ENCODE measurements at regions not wholly inside any gene's neighbourhood (a gene's known extent, or its start where the extent isn't known, plus 50 kb on each side); places are given as distances from the start of the nearest gene placed in this dataset.

DNA sequence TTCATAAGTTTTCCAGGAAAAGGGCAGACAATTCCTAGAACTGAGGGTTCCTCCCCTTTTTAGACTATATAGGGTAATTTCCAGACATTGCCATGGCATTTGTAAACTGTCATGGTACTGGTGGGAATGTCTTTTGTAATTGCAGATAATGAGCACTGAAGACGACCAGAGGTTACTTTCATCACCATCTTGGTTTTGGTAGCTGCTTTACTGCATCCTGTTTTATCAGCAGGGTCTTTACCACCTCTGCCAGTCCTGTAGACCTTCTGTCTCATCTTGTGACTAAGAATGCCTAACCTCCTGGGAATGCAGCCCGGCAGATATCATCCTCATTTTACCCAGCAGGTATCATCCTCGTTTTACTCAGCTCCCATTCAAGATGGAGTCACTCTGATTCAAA lies 583.9 kb upstream of the KLHL29 start:
- DNase-seq = no peak

DNA sequence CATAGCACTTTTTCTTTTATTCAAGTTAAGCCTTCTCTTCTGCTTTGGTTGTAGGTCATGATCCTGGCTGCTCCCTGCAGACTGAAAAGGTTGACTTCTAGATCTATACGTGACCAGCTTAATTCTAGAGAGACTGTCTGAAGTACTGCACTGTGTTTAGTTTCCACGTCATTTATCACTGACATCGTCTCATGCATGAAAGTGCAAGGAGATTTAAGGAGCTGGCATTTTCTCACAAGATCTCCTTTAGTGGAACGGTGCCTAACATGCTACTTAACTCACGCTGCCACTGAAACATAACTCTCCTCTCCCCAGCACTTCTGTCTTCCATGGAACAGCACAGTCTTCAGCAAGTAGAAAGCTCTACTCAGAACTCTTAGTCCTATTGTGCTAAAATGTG lies 583.0 kb upstream of the KLHL29 start:
- DNase-seq = no peak

- no peak for DNase-seq
These were observed 577.1 kb upstream of the KLHL29 start for GRCh38 chr2:22807872-22808271.

DNA sequence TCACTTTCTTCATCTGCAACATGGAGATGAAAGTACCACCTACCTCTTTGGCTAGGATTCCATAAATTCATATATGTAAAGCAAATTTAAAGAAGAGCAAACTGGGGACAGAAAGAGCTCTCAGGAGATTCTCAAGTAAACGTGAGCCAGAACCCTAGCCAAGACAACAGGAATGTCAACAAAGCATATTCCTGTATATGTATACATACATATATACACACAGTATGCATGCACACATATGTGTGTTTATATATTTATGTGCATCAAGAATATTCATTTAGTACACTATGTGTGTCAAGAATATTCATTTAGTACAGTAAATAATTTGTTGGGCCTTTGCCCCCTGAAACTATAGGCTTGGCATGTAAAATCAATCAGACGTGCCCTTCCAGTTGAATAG lies 574.4 kb upstream of the KLHL29 start:
- DNase-seq = no peak

- DNase-seq = no peak
These were observed 572.8 kb upstream of the KLHL29 start for GRCh38 chr2:22812065-22812680.

- DNase-seq = no peak
These were observed 567.8 kb upstream of the KLHL29 start for GRCh38 chr2:22817197-22817596.

- DNase-seq = no peak
These were observed 563.5 kb upstream of the KLHL29 start for GRCh38 chr2:22821458-22821857.

GRCh38 chr2:22822835-22823234 lies 562.1 kb upstream of the KLHL29 start:
- DNase-seq = no peak

- no peak for DNase-seq
These were observed 560.4 kb upstream of the KLHL29 start for GRCh38 chr2:22824618-22825017.

DNA sequence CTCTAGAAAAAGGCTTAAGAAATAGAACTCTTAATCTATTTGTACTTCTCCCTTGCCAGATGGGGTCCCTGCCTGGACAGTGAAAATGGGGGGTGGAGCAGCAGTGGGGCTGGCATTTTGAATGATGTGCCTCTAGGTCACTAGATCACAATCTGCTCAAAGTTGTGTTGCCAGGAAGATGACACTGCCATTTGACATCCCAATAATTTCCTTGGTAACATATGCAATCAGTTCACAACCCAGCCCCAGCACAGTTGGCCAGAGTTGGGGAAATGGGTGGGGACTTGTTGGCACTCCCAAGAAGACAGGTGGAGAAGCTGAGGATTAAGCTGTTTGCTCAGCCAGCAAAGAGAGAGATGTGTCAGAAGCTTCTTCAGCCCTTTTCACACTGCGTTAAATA lies 558.3 kb upstream of the KLHL29 start:
- no peak for DNase-seq

- no peak for DNase-seq
These were observed 555.2 kb upstream of the KLHL29 start for GRCh38 chr2:22829791-22830190.

DNA sequence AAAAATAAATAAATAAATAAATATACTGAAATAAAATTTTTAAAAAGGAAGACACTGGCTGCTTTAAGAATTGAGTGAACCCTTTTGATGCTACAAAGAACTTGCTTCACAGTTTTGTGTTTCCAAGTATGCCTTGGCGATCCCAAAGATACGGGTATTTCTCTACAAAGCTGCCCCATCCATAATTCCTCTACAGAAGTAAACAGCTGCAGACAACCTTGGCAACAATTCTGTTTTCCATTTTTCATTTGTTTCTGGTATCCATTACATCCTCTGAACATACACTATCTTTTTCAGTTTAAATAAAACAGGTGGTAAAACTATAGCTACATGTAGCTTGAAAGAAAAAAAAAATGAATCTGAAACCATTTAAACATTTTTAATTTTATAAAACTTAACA lies 552.8 kb upstream of the KLHL29 start:
- DNase-seq = no peak

- DNase-seq = no peak
These were observed 546.5 kb upstream of the KLHL29 start for GRCh38 chr2:22838461-22838860.

- no peak for DNase-seq
These were observed 542.6 kb upstream of the KLHL29 start for GRCh38 chr2:22842205-22842869.

DNA sequence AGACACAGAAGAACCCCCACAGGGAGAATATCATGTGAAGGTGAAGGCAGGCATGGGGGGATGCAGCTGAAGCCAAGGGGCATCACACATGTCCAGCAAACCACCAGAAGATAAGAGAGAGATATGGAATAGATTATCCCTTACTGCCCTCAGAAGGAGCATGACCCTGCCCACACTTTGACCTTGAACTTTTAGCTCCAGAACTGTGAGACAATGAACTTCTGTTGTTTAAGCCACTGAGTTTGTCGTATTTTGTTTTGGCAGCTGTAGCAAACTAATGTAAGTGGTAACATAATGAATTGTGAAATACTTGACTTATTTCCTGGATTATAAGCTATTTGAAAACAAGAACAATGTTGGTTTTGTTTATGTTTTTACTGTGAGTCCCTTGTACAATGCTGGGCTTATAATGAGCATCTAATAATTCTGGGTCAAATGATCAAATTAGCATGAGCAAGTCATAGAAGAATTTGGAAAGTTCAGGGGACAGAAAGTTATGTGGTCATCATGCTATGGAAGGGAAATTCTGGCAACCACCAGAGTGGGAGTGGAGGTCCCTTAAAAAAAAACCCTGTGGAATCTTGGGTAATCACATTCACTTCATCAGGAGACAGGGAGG lies 541.0 kb upstream of the KLHL29 start:
- no peak for DNase-seq

GRCh38 chr2:22850310-22850709 lies 534.7 kb upstream of the KLHL29 start:
- DNase-seq = no peak

- no peak for DNase-seq
These were observed 530.4 kb upstream of the KLHL29 start for GRCh38 chr2:22854588-22854987.

DNA sequence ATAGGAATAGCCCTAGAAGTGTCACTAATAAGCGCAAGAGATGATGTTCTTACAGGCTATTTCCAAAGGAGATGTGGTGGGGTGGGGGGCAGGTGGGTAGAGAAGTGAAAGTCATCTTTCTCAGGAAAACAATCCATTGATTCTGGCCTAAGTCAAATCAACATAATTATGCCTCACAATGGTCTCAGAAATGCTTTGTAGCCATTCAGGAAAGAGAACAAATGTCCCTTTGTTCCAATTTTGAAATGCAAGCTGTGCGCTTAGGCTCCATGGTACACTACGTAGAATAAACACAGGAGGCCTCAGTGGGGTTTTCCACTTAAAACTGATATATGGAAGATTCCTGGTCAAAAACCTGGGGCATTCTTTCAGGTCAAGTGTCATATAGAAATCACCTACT lies 529.9 kb upstream of the KLHL29 start:
- DNase-seq = no peak

- DNase-seq = no peak
These were observed 529.2 kb upstream of the KLHL29 start for GRCh38 chr2:22855761-22856184.

GRCh38 chr2:22867973-22868372 lies 517.0 kb upstream of the KLHL29 start:
- no peak for DNase-seq

DNA sequence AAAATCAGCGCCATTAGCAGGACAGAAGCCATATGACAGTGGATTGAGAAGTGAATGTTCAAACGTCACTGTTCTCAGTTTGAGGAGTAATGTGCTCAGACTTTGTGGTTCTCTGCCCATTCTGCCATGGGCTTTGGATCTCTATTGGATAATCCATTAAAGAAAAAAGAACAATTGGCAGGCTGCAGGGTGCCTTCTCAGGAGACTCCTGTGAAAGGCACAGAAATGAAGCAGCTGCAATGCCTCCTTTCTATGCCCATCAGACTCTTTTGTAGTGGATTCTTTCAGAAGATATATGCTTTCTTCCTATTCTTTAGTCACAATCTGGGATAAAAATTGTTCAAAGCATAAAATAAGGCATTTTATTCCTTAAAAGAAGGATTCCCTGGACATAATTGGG lies 506.9 kb upstream of the KLHL29 start:
- DNase-seq = no peak

- DNase-seq = no peak
These were observed 505.7 kb upstream of the KLHL29 start for GRCh38 chr2:22879009-22879863.

- DNase-seq = no peak
These were observed 504.8 kb upstream of the KLHL29 start for GRCh38 chr2:22880161-22880560.

- DNase-seq = no peak
These were observed 503.0 kb upstream of the KLHL29 start for GRCh38 chr2:22882011-22882410.
